ENCODE measurements at regions not wholly inside any gene's neighbourhood (a gene's known extent, or its start where the extent isn't known, plus 50 kb on each side); places are given as distances from the start of the nearest gene placed in this dataset.
"Not testable (repeated sequence)": the region's sequence is repeated elsewhere in the genome, so short reads cannot be mapped to it uniquely, and the experiment has no call there.

DNA sequence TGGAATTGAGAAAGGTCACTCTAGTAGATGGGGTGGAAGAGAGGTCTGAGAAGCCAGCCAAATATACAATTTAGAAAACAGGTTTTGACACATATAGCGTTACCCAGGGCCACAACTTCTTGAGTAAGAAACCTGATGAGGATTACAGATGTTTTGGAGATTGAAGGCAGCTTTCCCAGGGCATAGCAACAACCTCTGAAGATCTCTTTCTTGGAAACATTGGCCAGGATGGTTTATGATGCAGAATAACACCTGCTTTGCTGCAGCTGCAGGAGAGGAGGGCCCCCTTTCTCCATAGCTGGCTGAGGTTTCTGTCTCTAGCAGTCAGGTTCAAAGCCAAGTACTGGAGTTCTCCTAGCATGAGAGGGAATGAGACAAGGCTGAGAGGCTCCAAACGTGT lies 75.1 kb upstream of the NUP50 start:
- no peak for DNase-seq
- Mint-ChIP-seq H3K4me1 (ENCODE audit: low read depth) (peaks cover 20% of the 10 kb centered on the region), H3K27ac (no peak overlapping the region), H3K36me3 (ENCODE audit: low read depth) (no peaks in the 10 kb centered on the region), H3K4me3 (no peak overlapping the region), H3K9me3 (peaks cover 3% of the 10 kb centered on the region), H3K27me3 (peaks cover 24% of the 10 kb centered on the region)

DNA sequence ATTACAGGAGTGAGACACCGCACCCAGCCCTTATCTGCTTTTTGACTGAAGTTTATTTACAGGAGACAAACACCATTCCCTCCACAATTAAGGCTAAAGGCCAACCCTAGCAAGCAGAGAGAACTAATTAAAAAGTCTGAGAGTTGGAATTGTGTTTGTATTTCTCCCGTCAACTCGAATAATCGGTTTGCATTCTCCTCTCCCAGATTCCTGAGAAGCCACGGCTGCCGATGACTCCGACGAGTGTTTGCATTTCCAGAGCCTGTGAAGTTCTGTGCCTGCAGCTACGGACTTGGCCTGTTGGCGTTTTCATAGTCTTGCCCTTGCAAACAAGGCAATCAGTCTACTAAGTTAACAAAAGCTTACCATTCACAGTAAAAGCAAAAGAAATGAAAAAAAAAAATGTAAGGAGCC lies 73.2 kb upstream of the NUP50 start:
- Mint-ChIP-seq H3K4me3 (no peak overlapping the region), H3K27ac (no peak overlapping the region), H3K9me3 (peaks cover 3% of the 10 kb centered on the region), H3K36me3 (ENCODE audit: low read depth) (no peaks in the 10 kb centered on the region), H3K4me1 (ENCODE audit: low read depth) (peaks cover 1% of the 10 kb centered on the region), H3K27me3 (peaks cover 27% of the 10 kb centered on the region)
- no peak for DNase-seq

DNA sequence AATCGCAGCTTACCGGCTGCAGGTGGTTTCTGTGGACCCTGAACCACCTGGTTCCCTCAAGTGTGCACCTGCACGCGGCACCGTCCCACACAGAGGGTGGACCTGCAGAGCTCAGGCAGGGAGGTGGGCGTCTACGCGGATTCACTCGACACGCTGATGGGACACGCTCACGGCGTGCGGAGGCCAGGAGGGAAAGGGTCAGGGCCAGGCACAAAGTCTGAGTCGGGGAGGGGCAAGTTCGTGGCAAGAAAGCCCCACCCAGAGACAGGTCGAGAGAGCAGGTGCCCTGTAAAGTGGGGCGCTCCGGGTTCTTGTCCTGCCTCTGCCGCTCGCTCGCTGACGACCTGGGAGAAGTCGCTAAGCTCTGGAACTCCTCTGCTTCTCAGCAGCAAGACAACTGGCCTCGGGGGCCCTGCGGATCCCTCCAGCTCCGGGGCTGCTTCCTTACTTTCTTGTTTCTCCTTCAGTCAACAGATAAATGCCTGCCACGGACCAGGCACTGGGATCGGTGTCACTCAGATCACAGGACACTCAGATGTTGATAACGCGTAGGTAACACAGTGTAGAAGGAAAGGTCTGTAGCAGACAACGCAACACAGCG lies 72.4 kb upstream of the NUP50 start:
- peaks cover 3% of the 10 kb centered on the region for H3K9me3 Mint-ChIP-seq

DNA sequence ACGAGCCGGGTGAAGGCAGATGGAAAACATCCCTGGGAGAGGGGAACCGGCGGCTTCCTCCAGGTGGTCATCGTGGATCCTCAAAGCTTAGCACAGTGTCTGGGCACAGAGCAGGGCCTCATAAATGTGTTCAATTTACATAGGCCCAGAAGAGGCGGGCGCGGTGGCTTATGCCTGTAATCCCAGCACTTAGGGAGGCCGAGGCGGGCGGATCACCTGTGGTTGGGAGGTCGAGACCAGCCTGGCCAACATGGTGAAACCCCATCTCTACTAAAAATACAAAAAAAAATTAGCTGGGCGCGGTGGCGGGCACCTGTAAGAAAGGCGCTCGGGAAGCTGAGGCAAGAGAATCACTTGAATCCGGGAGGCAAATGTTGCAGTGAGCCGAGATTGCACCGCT lies 71.8 kb upstream of the NUP50 start:
- H3K9me3 Mint-ChIP-seq; H3K4me1 Mint-ChIP-seq (ENCODE audit: low read depth); H3K36me3 Mint-ChIP-seq (ENCODE audit: low read depth); DNase-seq; H3K27ac Mint-ChIP-seq; H3K4me3 Mint-ChIP-seq: not testable (repeated sequence)
- peaks cover 38% of the 10 kb centered on the region for H3K27me3 Mint-ChIP-seq

More for the DNA sequence above, 72.4 kb upstream of the NUP50 start:
- DNase-seq, result no peak
- Mint-ChIP-seq H3K4me1 (ENCODE audit: low read depth) (no peaks in the 10 kb centered on the region), H3K27ac (no peak overlapping the region), H3K36me3 (ENCODE audit: low read depth) (no peaks in the 10 kb centered on the region), H3K4me3 (no peak overlapping the region), H3K27me3 (peaks cover 33% of the 10 kb centered on the region)

DNA sequence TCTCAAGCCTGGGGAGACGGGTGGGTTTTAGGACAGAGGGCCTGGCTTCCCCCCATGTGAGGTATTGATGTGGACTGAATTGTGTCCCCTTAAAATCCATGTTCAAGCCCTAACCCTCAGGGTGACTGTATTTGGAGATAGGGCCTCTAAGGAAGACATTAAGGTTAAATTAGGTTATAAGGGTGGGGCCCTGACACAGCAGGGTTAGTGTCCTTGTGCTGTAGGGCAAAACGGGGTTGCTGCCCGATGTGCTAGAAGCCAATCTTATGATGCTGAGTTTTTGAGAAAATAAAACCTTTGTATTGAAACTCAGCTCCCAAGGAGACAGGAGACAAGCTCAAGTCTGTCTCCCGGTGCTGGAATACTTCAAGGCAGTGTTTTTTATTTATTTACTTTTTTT lies 71.1 kb upstream of the NUP50 start:
- no peak for DNase-seq
- Mint-ChIP-seq H3K4me3 (no peak overlapping the region), H3K9me3 (peaks cover 3% of the 10 kb centered on the region), H3K27me3 (peaks cover 45% of the 10 kb centered on the region), H3K4me1 (ENCODE audit: low read depth) (no peaks in the 10 kb centered on the region), H3K27ac (no peak overlapping the region), H3K36me3 (ENCODE audit: low read depth) (no peaks in the 10 kb centered on the region)

DNA sequence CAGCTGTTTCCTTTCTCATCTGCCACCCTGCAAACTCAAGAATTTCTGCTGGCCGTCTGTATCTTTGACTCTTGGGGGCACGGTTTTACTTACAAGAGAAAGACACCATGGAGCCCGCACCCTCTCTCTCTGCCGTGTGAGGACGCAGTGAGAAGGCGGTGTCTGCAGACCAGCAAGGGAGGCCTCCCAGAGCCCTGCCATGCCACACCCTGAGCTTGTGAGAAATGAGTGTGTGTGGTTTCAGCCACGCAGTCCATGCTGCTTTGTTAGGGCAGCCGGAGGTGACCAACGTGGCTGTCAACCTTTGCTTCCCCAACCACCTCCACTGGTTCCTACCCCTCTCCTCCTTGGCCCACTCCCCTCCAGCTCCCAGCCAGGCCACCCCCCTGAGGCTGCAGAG lies 70.1 kb upstream of the NUP50 start:
- peaks cover 3% of the 10 kb centered on the region for H3K9me3 Mint-ChIP-seq
- H3K27me3 Mint-ChIP-seq, result peaks cover 50% of the 10 kb centered on the region
- H3K4me3 Mint-ChIP-seq, result no peak overlapping the region
- no peak overlapping the region for H3K27ac Mint-ChIP-seq
- H3K4me1 Mint-ChIP-seq (ENCODE audit: low read depth), result peaks cover 3% of the 10 kb centered on the region
- DNase-seq, result no peak
- no peaks in the 10 kb centered on the region for H3K36me3 Mint-ChIP-seq (ENCODE audit: low read depth)

DNA sequence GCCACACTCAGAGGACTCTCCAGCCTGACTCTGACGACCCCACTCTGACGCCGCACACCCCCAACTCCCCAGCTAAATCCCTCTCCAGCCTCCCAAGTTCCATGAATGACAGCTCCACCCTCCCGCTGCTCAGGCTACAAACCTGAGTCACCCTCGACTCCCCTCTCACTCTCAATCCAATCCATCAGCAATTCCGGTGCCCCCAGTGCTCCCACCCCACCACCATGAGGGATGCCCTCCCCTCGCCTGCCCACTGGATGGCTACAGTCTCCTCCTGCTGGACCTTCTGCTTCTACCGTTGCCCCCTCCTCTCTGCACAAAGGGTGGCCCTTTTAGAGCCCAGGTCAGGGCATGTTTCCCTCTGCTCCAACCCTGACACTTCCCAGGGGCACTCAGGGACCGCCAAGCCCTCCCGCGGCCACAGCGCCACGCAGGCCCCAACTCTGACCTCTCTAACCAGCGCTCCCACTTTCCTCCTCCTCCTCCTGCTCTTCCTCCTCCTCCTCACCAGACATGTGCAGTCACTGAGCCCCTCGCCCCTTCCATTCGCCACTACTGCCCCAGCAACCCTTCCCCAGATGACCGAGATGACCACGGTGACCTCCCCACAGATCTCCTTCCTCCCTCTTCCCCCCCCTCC lies 69.5 kb upstream of the NUP50 start:
- Mint-ChIP-seq H3K4me1 (ENCODE audit: low read depth) (peaks cover 3% of the 10 kb centered on the region), H3K27me3 (peaks cover 50% of the 10 kb centered on the region), H3K4me3 (no peak overlapping the region), H3K27ac (no peak overlapping the region), H3K9me3 (peaks cover 3% of the 10 kb centered on the region), H3K36me3 (ENCODE audit: low read depth) (no peaks in the 10 kb centered on the region)
- no peak for DNase-seq

DNA sequence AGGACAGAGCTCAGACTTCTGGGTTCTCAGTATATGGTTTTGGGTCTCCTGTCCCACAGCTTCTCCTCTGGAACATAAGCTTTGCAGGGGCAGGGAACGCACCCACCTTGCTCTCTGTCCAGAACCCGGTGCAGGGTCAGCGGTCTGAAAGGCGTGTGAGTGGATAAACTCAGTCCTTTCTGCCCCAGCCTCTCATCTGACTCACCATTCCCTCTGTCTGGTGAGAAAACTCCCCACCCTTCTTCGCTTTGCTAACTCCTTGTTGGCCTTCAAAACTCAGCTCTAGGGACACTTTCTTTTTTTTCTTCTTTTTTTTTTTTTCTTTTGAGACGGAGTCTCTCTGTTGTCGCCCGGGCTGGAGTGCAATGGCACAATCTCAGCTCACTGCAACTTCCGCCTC lies 68.9 kb upstream of the NUP50 start:
- DNase-seq, result no peak
- Mint-ChIP-seq H3K27me3 (peaks cover 56% of the 10 kb centered on the region), H3K9me3 (peaks cover 3% of the 10 kb centered on the region), H3K4me1 (ENCODE audit: low read depth) (peaks cover 3% of the 10 kb centered on the region), H3K27ac (no peak overlapping the region), H3K36me3 (ENCODE audit: low read depth) (no peaks in the 10 kb centered on the region), H3K4me3 (no peak overlapping the region)

DNA sequence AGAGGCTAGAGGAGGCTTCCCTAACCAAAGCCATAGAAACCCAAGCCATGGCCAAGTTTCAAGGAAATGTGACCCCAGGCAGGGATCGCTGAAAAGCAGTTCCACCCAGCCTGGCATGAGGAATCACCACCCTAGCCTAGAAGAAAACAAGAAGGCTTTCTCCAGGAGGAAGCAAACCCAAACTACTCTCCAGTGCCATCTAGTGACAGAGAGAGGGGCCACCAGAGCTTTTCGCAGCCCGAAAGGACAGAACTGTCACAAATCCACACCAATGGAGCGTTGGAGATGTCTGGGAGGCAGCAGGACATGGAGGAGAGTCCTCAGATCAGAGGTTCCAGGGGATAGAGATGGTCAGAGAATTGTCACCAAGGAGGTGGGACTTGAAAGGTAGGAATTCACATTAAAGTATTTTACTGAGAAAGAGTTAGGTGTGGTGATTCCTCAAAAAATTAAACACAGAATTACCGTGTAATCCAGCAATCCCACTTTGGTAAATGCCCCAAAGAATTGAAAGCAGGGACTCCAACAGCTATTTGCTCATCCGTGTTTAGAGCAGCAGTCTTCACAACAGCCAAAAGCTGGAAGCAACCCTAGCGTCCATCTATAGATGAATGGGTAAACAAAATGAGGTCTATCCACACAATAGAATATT lies 67.3 kb upstream of the NUP50 start:
- Mint-ChIP-seq H3K9me3 (peaks cover 3% of the 10 kb centered on the region), H3K36me3 (ENCODE audit: low read depth) (no peaks in the 10 kb centered on the region), H3K27ac (no peak overlapping the region), H3K4me3 (no peak overlapping the region), H3K4me1 (ENCODE audit: low read depth) (peaks cover 3% of the 10 kb centered on the region), H3K27me3 (peaks cover 59% of the 10 kb centered on the region)
- DNase-seq, result peak; percentile 65

DNA sequence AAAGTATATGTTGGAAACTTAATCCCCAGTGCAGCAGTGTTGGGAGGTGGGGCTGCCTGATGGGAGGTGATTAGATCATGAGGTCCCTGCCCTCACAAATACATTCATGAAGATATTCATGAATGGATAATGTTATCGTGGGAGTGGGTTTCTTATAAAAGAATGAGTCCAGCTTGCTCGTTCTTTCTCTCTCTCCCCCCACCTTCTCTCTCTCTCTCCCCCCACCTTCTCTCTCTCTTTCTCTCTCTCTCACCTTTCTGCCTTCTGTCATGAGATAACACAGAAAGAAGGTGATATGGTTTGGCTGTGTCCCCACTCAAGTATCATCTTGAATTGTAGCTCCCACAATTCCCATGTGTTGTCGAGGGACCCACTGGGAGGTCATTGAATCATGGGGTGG lies 66.7 kb upstream of the NUP50 start:
- Mint-ChIP-seq H3K9me3 (peaks cover 3% of the 10 kb centered on the region), H3K4me1 (ENCODE audit: low read depth) (peaks cover 3% of the 10 kb centered on the region), H3K27me3 (peaks cover 63% of the 10 kb centered on the region), H3K4me3 (no peak overlapping the region), H3K27ac (no peak overlapping the region), H3K36me3 (ENCODE audit: low read depth) (no peaks in the 10 kb centered on the region)
- DNase-seq, result no peak

DNA sequence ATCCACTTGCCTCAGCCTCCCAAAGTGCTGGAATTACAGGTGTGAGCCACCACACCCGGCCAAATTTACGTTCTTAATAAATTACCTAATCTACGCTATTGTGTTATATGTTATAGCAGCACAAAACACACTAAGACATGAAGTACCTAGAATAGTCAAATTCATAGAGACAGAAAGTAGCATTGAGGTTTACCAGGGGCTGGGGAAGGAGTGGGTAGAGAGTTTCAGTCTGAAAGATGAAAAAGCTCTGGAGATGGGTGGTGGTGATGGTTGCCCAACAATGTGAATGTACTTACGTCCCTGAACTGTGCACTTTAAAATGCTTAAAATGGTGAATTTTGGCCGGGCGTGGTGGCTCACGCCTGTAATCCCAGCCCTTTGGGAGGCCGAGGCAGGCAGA lies 65.7 kb upstream of the NUP50 start:
- Mint-ChIP-seq H3K4me3 (no peak overlapping the region), H3K36me3 (ENCODE audit: low read depth) (no peaks in the 10 kb centered on the region), H3K27ac (no peak overlapping the region), H3K4me1 (ENCODE audit: low read depth) (peaks cover 3% of the 10 kb centered on the region), H3K27me3 (peaks cover 70% of the 10 kb centered on the region), H3K9me3 (peaks cover 3% of the 10 kb centered on the region)
- DNase-seq, result no peak

DNA sequence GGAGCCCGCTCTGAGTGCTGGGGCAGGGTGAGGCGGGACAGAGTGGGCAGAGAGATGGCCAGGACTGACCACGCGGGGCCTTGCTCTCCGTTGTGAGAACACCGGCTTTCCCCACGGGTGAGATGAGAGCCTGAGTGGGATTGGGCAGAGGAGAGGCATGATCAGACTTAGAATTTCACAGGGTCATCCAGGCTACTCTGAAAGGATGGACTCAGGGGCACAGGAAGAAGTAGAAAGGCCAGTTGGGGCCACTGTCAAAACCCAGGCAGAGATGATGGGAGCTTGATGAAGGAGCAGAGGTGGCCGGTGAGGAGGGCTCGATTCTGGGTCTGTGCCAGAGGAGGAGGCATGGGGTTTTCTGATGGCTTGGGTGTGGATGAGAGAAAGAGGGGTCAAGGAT lies 63.8 kb upstream of the NUP50 start:
- H3K4me3 Mint-ChIP-seq, result no peak overlapping the region
- peaks cover 64% of the 10 kb centered on the region for H3K27me3 Mint-ChIP-seq
- H3K27ac Mint-ChIP-seq, result no peak overlapping the region

DNA sequence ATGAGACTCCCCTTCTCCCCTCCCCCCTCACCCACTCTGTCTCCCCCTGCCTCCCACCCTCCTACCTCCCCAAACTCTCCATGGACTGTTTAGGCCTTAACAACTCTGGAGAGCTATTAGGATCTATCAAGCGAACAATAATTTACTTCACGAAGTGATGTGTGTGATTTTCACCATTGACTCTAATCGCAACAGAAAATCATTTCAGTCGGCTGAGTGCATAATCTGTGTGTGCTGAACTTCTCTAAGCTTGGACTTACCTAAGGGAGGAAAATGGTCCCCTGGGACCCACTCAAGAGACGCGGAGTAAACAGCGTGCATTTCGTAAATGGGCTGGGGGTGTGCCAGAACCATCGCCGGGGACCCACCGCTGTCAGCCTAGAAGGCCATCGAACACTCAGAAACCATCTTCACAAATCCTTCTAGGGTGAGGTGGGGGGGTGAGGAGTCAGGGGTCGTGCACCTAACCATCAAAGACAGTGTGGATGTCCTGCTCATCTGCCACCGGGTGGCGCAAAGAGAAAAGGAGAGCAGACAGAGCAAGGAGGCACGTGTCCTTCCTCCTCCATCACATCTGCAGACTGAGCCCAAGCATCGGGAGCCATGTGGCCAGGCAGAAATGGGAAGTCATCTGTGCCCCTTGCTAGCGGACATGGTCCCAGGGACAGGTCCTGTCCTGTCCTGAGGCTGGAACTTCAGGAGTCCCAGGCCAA lies 62.1 kb upstream of the NUP50 start:
- no peak for DNase-seq
- H3K36me3 Mint-ChIP-seq (ENCODE audit: low read depth), result no peaks in the 10 kb centered on the region
- H3K27me3 Mint-ChIP-seq, result peaks cover 50% of the 10 kb centered on the region
- no peaks in the 10 kb centered on the region for H3K9me3 Mint-ChIP-seq
- H3K4me1 Mint-ChIP-seq (ENCODE audit: low read depth), result peaks cover 3% of the 10 kb centered on the region
- no peak overlapping the region for H3K27ac Mint-ChIP-seq
- no peak overlapping the region for H3K4me3 Mint-ChIP-seq

More for the DNA sequence above, 63.8 kb upstream of the NUP50 start:
- Mint-ChIP-seq H3K4me1 (ENCODE audit: low read depth) (peaks cover 3% of the 10 kb centered on the region), H3K9me3 (no peaks in the 10 kb centered on the region), H3K36me3 (ENCODE audit: low read depth) (no peaks in the 10 kb centered on the region)
- no peak for DNase-seq

DNA sequence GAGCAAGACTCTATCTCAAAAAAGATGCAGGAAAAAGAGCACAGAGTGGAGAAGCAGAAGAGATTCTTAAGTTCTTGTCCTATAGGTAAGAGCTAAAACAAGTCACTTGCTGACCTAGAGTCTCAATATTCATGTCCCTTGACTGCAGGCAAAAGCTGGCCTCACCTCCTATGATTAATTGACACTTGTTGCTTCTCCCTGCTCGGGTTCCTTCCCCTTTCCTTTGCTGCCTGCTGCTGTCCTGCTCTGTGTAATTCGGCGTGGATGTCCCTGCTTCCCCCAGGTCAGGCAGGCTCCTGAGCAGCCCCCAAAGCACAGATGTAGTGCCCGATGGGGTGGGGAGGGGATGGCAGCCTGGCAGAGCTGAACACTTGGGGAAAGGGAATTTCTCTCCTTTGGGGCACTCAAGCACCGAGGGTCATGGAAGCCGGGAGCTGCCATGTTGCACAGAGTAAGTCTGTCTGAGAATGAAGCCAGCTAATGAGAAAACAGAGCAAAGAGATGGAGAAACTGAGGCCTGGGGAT lies 60.8 kb upstream of the NUP50 start:
- Mint-ChIP-seq H3K9me3 (no peaks in the 10 kb centered on the region), H3K27ac (no peak overlapping the region), H3K4me1 (ENCODE audit: low read depth) (peaks cover 3% of the 10 kb centered on the region), H3K27me3 (peaks cover 41% of the 10 kb centered on the region), H3K4me3 (no peak overlapping the region), H3K36me3 (ENCODE audit: low read depth) (no peaks in the 10 kb centered on the region)
- DNase-seq, result no peak

DNA sequence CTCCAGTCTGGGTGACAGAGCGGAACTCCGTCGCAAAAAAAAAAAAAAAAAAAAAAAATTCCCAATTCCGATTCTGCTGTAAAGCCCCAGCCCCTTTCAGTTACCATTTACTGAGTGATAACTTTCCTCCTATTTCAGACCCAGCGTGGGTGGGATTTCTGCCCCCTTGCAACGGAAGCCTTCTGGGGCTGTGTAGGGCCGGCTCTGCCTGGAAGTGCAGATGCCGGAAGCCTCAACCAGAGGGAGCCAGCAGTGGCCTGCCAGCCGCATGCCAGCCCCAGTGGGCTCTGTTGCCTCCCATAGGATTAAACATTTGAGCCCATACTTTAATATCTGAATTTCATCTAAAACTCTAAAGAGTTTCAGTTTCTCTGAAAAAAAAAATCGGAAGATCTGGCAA lies 60.0 kb upstream of the NUP50 start:
- Mint-ChIP-seq H3K27me3 (peaks cover 36% of the 10 kb centered on the region), H3K36me3 (ENCODE audit: low read depth) (no peaks in the 10 kb centered on the region), H3K4me3 (no peak overlapping the region), H3K4me1 (ENCODE audit: low read depth) (no peaks in the 10 kb centered on the region), H3K27ac (no peak overlapping the region), H3K9me3 (no peaks in the 10 kb centered on the region)
- no peak for DNase-seq

Measured in activated T-cell treated with anti-CD3 and anti-CD28 coated beads, Interleukin-2, amount 50 U/mL, for 24 hours (primary cell).